ENCODE measurements at regions not wholly inside any gene's neighbourhood (a gene's known extent, or its start where the extent isn't known, plus 50 kb on each side); places are given as distances from the start of the nearest gene placed in this dataset.
"Not testable (repeated sequence)": the region's sequence is repeated elsewhere in the genome, so short reads cannot be mapped to it uniquely, and the experiment has no call there.

- no peak for DNase-seq (ENCODE audit: low spot score)
Measured at GRCh38 chr13:58908019-58908679, 1255.6 kb downstream of the DIAPH3 start.

GRCh38 chr13:58919551-58919950, 1244.2 kb downstream of the DIAPH3 start:
- DNase-seq (ENCODE audit: low spot score): no peak

GRCh38 chr13:58921129-58921528, 1242.6 kb downstream of the DIAPH3 start:
- DNase-seq (ENCODE audit: low spot score): no peak

- DNase-seq (ENCODE audit: low spot score): no peak
Measured at GRCh38 chr13:58926858-58927257, 1236.9 kb downstream of the DIAPH3 start.

GRCh38 chr13:58933475-58933874, 1230.3 kb downstream of the DIAPH3 start:
- DNase-seq (ENCODE audit: low spot score): no peak

GRCh38 chr13:58935689-58936088, 1228.0 kb downstream of the DIAPH3 start:
- DNase-seq (ENCODE audit: low spot score): no peak

- DNase-seq (ENCODE audit: low spot score): no peak
Measured at GRCh38 chr13:58946274-58946673, 1217.5 kb downstream of the DIAPH3 start.

GRCh38 chr13:58949646-58950045, 1214.1 kb downstream of the DIAPH3 start:
- DNase-seq (ENCODE audit: low spot score): no peak

- no peak for DNase-seq (ENCODE audit: low spot score)
Measured at GRCh38 chr13:58950911-58951310, 1212.8 kb downstream of the DIAPH3 start.

GRCh38 chr13:58953638-58954037, 1210.1 kb downstream of the DIAPH3 start:
- DNase-seq (ENCODE audit: low spot score): no peak

GRCh38 chr13:58955546-58956385, 1208.0 kb downstream of the DIAPH3 start:
- DNase-seq (ENCODE audit: low spot score): no peak

- DNase-seq (ENCODE audit: low spot score): not testable (repeated sequence)
Measured at GRCh38 chr13:58958097-58958496, 1205.6 kb downstream of the DIAPH3 start.

GRCh38 chr13:58960888-58961287, 1202.8 kb downstream of the DIAPH3 start:
- no peak for DNase-seq (ENCODE audit: low spot score)

- DNase-seq (ENCODE audit: low spot score): no peak
Measured at GRCh38 chr13:58963321-58963720, 1200.4 kb downstream of the DIAPH3 start.

- DNase-seq (ENCODE audit: low spot score): no peak
Measured at GRCh38 chr13:58964048-58964447, 1199.7 kb downstream of the DIAPH3 start.

GRCh38 chr13:58977085-58977484, 1186.6 kb downstream of the DIAPH3 start:
- DNase-seq (ENCODE audit: low spot score): no peak

- DNase-seq (ENCODE audit: low spot score): no peak
Measured at GRCh38 chr13:58978331-58978730, 1185.4 kb downstream of the DIAPH3 start.

GRCh38 chr13:58979851-58980250, 1183.9 kb downstream of the DIAPH3 start:
- DNase-seq (ENCODE audit: low spot score): no peak

- no peak for DNase-seq (ENCODE audit: low spot score)
Measured at GRCh38 chr13:58985845-58986244, 1177.9 kb downstream of the DIAPH3 start.

GRCh38 chr13:58989556-58989955, 1174.2 kb downstream of the DIAPH3 start:
- DNase-seq (ENCODE audit: low spot score): no peak

- DNase-seq (ENCODE audit: low spot score): no peak
Measured at GRCh38 chr13:58991826-58992477, 1171.8 kb downstream of the DIAPH3 start.

- no peak for DNase-seq (ENCODE audit: low spot score)
Measured at GRCh38 chr13:58992478-58993042, 1171.2 kb downstream of the DIAPH3 start.

- no peak for DNase-seq (ENCODE audit: low spot score)
Measured at GRCh38 chr13:58994077-58994476, 1169.7 kb downstream of the DIAPH3 start.

Data from CD4-positive, alpha-beta T cell treated with Interleukin-15 for 4 hours (primary cell).